GM23248 (cell line): ENCODE measurements at regions not wholly inside any gene's neighbourhood (a gene's known extent, or its start where the extent isn't known, plus 50 kb on each side); places are given as distances from the start of the nearest gene placed in this dataset.

ENCODE experiments used
- EZH2 ChIP-seq: fragments of 200-600 bp; sonication (generic); IDR thresholded peaks from 2 replicates; pipeline ENCODE4 v1.6.1; 2018; ENCODE audit warnings: antibody characterized with exemption, mild to moderate bottlenecking; ENCODE audit not compliant: insufficient read depth, poor library complexity, severe bottlenecking
- EZH2phosphoT487 ChIP-seq: fragments of 200-600 bp; sonication (generic); IDR thresholded peaks from 2 replicates; pipeline ENCODE4 v1.6.1; 2018; ENCODE audit warnings: antibody characterized with exemption, moderate library complexity, mild to moderate bottlenecking, low read depth; ENCODE audit not compliant: insufficient read depth

DNA sequence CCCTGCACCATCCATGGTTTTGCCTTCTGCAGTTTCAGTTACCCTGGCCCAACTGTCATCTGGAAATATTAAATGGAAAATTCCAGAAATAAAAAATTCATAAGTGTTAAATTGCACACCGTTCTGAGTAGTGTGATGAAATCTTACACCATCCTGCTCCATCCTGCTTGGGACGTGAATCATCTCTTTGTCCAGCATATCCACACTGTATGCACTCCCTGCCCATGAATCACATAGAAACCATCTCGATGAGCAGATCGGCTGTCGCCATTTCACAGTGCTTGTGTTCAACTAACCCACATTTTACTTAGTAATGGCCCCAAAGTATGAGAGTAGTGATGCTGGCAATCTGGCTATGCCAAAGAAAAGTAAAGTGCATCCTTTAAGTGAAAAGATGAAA lies 105.9 kb upstream of the ID4 start:
- TF ChIP-seq EZH2phosphoT487 (no peak), EZH2 (no peak)
